Central memory CD4-positive, alpha-beta T cell (primary cell): ENCODE measurements at regions not wholly inside any gene's neighbourhood (a gene's known extent, or its start where the extent isn't known, plus 50 kb on each side); places are given as distances from the start of the nearest gene placed in this dataset.

Experiments used
- DNase-seq: peaks from one replicate; pipeline ENCODE4 v3.0.0; 2022

DNA sequence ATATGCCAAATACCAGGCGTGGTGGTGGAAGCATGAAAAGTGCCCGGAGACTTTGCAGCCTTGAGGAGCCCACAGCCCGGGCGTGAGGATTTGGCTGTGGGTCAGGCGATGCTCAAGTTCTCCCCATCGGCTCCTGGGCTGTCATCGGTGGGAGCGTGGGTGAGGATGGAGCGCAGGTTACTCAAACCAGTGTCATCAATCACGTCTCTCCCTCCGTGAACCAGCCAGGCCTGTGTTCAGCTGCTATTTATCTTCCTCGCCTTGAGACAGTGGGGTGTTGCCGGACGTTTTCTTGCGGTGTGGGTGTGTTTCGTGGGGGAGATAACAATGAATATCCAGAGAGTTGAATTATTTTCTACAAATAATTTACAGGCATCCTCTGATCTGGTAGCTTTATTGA is 317.6 kb downstream of the EIPR1 start:
- no peak for DNase-seq

- no peak for DNase-seq
Observed at GRCh38 chr2:3059141-3059925, 318.3 kb downstream of the EIPR1 start.

GRCh38 chr2:3054066-3054465 is 323.6 kb downstream of the EIPR1 start:
- no peak for DNase-seq

DNA sequence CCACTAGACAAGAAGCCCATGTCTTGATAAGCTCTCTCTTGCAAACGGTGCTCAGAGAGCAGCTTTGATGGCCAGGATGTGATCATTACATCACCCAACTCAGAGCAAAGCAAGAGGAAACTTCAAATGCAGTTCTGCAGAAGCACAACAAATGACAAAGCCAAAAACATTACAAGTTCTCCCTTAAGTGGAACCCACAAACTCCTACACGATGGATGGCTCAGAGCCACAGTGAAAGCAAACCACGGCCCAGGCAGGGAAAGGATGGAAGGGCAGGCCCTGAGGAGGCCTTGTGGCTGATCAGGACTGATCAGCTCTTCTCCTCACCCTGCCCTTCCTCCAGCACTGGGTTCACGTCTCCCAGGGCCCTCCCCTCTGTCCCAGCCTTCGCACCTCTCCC is 326.4 kb downstream of the EIPR1 start:
- DNase-seq = no peak

GRCh38 chr2:3046170-3046865 is 331.3 kb downstream of the EIPR1 start:
- DNase-seq = no peak

DNA sequence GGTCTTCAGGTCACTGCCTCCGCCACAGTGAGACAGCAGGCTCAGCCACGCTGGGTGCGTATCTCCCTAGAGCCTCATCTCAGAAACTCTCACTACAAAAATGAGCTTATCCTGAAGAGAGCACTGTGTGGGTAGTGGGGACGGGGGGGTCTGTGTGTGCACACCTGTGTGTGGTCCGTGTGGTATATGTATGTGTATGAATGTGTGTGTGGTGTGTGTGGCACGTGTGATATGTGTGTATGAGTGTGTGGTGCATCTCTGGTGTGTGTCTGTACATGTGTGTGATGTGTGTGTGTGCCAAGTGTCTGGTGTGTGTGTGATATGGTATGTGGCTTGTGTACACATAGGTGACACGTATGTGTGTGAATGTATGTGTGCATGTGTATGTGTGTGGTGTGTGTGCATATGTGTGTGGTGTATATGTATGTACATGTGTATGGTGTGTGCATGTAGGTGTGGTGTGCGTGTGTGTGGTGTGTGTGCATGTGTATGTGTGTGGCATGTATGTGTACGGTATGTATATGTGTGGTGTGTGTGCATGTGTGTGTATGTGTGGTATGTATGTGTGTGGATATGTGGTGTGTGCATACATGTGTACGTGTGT is 332.2 kb downstream of the EIPR1 start:
- no peak for DNase-seq

DNA sequence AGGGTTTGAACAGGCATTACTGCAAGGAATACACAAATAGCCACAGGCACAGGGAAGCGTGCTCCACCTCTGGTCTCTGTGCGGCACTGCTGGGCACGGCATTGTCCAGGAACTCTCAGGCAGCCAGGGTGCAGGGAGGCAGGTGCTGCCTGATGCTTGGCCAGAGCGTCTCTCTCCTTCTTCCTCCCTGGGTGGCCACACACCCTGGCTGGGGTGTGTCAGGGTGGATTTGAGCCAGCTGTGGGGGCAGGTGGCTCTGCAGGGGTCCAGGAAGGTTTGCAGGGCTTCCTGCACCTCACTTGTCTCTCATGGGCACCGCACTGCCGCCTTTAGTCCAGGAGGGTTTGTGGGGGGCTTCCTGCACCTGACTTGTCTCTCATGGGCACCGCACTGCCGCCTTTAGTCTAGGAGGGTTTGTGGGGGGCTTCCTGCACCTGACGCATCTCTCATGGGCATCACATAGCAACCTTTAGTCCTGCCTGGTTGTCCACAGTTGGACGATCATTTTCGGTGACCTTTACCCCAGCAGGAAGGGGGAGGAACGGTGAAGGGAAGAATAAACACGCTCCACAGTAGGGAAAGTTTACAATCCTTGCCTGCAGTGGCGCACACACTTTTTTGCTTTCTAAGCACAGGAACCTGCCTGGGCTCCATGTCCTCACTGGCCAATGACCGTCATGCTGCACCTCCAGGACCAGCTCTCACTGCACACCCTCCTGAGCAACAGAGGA is 332.9 kb downstream of the EIPR1 start:
- no peak for DNase-seq

DNA sequence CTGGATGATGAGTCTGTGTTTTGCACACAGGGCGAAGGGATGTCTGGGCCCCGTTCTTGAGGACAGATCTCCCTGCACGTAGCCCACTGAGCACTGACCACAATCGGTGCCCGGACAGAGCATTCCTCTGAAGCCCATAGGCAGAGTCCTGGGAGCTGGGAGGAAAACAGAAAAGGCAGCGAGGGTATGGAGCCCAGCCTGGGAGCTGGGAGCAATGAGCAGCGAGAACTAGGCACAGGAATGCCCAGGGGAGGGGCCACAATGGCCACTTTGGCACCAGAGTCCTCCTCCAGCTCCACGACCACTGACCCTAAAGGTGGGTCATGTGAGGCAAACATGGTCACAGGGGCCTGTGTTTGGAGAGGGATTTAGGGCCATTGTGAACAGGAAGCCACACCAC is 333.9 kb downstream of the EIPR1 start:
- DNase-seq = no peak

- no peak for DNase-seq
Observed at GRCh38 chr2:3042601-3043585, 334.7 kb downstream of the EIPR1 start.

GRCh38 chr2:3041841-3042600 is 335.6 kb downstream of the EIPR1 start:
- no peak for DNase-seq

DNA sequence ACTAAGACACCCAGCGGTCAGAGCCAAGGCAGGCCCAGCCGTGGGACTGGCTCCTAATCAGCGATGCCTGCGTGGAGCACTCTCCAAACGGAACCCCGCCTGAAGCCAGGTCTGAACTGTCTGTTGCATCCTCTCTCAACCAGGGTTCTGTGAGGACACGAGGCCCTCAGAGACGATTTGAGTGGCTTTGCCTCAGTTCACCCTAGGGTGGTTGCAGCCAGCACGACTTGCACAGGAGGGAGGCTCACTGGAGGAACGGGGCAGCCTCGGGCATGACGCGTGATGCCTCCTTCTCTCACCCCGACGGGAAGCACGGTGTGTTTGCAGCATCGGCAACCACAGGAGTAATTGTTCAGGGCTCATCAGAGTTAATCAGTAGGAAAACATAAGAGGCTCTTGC is 336.4 kb downstream of the EIPR1 start:
- no peak for DNase-seq

DNA sequence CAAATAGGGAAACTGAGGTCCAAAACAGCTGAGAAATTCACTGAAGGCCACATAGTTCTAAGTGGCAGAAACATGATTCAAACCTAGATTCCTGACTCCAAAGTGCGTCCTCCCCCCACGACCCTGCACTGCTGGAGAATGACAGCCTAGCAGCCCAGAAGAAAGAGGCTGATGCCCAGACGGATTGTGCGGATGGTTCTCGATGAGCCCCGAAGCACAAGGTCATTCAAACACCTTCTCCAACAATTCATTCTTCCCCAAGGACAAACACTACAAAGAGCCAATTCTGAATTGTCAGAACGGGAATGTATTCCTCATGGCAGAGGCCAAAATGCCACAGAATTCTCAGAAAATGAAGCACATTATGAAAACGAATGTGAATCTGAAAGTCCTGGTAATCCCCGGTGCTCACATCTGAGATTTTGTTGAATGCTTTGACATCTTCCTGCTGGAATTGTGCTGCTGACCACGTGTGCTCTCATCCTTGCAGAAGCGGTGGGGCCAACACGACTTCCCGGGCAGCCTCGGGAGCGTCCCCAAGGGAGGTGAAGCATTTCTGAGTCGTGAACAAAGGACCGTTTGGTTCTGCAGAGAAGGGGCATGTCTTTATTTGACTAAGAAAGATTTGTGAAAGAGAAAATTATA is 337.0 kb downstream of the EIPR1 start:
- no peak for DNase-seq

- DNase-seq = no peak
Observed at GRCh38 chr2:3040066-3040428, 337.6 kb downstream of the EIPR1 start.

GRCh38 chr2:3039188-3040065 is 338.2 kb downstream of the EIPR1 start:
- no peak for DNase-seq

GRCh38 chr2:3038636-3039035 is 339.0 kb downstream of the EIPR1 start:
- DNase-seq = no peak

- DNase-seq = no peak
Observed at GRCh38 chr2:3037196-3038194, 340.1 kb downstream of the EIPR1 start.

DNA sequence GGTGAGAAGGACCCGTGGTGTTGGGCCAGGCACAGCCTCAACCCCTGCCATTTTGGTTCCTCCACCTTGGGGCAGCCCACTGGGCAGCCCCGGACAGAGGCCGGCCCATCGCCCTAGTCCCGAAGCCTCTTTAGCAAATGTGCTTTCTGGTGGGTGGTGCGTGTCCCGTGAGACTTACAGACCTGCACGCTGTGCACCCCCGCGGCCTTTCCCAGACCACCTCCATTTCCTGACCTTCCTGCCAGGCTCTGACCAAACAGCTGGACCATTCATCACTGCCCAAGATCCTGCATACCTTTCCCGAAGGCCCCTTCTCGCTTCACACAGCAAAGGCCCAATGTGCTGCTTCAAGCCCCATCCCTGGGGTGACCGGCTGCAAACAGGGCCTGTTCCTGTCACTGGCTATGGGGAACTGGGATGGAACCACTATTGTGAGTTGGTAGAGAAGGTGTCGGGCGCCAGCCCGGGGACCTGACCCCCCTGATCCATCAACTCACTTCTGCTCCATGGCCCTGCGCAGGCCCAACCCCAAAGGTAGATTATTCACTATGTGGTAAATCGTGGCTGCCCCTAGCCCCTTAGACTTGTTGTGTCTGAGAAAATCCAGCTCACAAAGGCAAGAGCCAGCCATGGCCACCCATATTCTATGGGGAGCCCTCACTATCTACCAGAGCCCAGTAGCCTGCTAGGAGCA is 341.0 kb downstream of the EIPR1 start:
- DNase-seq = no peak
